Astrocyte of the spinal cord (primary cell): ENCODE measurements at regions not wholly inside any gene's neighbourhood (a gene's known extent, or its start where the extent isn't known, plus 50 kb on each side); places are given as distances from the start of the nearest gene placed in this dataset.

Experiments used
- DNase-seq: peaks from one replicate; pipeline ENCODE4 v3.0.0; 2011; ENCODE audit warnings: low read depth, low spot score
- H3K4me3 ChIP-seq: 2 replicates; pipeline ENCODE4 v1.5.1; 2011; ENCODE audit warnings: low read depth, mild to moderate bottlenecking, low read length, moderate library complexity
- CTCF ChIP-seq: IDR thresholded peaks from 2 replicates; pipeline ENCODE4 v1.5.1; 2012; ENCODE audit warnings: low read depth, mild to moderate bottlenecking, low read length, inconsistent platforms
- in situ Hi-C: cut with HindIII; loops from 2 replicates; pipeline ENCODE4 v1.10.0; 2017; ENCODE audit warnings: low sequenced_read_pairs

GRCh38 chr2:41267929-41268659 is 779.7 kb upstream of the PKDCC start:
- no peak for DNase-seq
- no peak overlapping the region for H3K4me3 ChIP-seq
- in situ Hi-C loops, result no loop called here
- TF ChIP-seq CTCF, result no peak

GRCh38 chr2:41283079-41283775 is 764.6 kb upstream of the PKDCC start:
- H3K4me3 ChIP-seq, result no peak overlapping the region
- DNase-seq, result peak; percentile 36
- in situ Hi-C loops, result no loop called here
- peak; percentile 14 for TF ChIP-seq CTCF

- no peak overlapping the region for H3K4me3 ChIP-seq
- DNase-seq, result no peak
- in situ Hi-C loops, result no loop called here
- no peak for TF ChIP-seq CTCF
Measured at GRCh38 chr2:41293491-41293890, 754.3 kb upstream of the PKDCC start.

DNA sequence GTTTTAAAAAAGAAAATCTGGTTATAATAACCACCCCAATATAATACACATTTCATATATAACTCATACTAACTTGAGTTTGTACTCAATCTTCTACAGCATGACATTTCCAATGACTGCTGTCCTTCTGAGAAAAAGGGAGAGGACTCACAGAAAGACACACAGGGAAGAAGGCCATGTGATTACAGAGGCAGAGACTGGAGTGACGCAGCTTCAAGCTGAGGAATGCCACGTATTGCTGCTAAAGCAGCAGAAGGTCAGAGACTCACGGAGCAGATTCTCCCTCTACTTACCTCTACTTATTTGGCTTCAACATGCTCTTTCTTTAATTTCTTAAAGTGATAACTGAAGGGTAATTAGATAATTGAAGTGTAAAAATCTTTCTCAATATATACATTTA is 753.5 kb upstream of the PKDCC start:
- no peak for DNase-seq
- TF ChIP-seq CTCF, result no peak
- in situ Hi-C loops, result no loop called here
- no peak overlapping the region for H3K4me3 ChIP-seq

GRCh38 chr2:41313082-41313481 is 734.7 kb upstream of the PKDCC start:
- in situ Hi-C loops, result no loop called here
- H3K4me3 ChIP-seq, result no peak overlapping the region
- no peak for TF ChIP-seq CTCF
- no peak for DNase-seq

DNA sequence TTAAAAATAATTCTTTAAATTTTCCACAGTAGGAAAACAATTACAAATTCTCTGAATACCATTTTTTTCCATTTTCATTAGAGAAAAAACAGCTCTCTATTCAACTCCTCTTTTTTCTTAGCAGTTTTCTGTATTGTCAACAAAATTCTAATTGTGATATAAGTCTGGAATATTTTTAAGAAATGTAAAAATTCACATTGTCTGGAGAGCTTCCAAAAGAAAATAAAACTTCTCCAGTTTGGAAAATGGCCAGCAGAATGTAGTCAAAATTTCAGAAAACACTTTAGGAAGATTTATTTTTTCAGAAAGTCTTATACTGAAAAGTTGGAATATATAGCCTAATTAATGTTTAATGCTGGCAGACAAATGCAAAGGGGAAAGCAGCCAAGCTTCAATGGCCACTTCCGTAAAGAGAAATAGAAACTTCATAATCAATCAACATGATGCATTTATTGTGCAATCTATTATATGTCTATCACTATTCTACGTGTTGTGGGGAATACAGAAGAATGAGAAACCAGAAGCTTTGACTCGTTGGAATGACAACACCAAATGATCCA is 733.2 kb upstream of the PKDCC start:
- no peak for DNase-seq
- no peak overlapping the region for H3K4me3 ChIP-seq
- no peak for TF ChIP-seq CTCF
- in situ Hi-C loops, result no loop called here
